GM23338 (cell line): ENCODE measurements at regions not wholly inside any gene's neighbourhood (a gene's known extent, or its start where the extent isn't known, plus 50 kb on each side); places are given as distances from the start of the nearest gene placed in this dataset.
"Not testable (repeated sequence)": the region's sequence is repeated elsewhere in the genome, so short reads cannot be mapped to it uniquely, and the experiment has no call there.

Experiments
- ATAC-seq: fragments of 200-7000 bp; cut with Tn5 transposase; 3 replicates; pipeline ENCODE4 v1.9.1; 2020
- DNase-seq: peaks from one replicate; pipeline ENCODE4 v3.0.0-alpha.2; 2015; ENCODE audit warnings: low spot score
- H2AFZ ChIP-seq: fragments of 200-600 bp; sonication (generic); 2 replicates; pipeline ENCODE4 v1.8.0; 2016; ENCODE audit warnings: antibody characterized with exemption, mild to moderate bottlenecking, moderate library complexity
- H3F3A ChIP-seq: fragments of 200-600 bp; sonication (generic); replicated peaks from 2 replicates; pipeline ENCODE4 v1.8.0; 2017; ENCODE audit warnings: antibody characterized with exemption, mixed run types, low read depth
- H3K27ac ChIP-seq: fragments of 200-600 bp; sonication (generic); 2 replicates; pipeline ENCODE4 v1.6.1; 2016; ENCODE audit warnings: low read depth
- H3K27me3 ChIP-seq: fragments of 200-600 bp; sonication (generic); 2 replicates; pipeline ENCODE4 v1.8.0; 2016; ENCODE audit warnings: mild to moderate bottlenecking, mixed run types, moderate library complexity; ENCODE audit not compliant: insufficient read depth
- H3K36me3 ChIP-seq: fragments of 200-600 bp; sonication (generic); 2 replicates; pipeline ENCODE4 v1.8.0; 2016; ENCODE audit warnings: mild to moderate bottlenecking; ENCODE audit not compliant: insufficient read depth
- H3K4me1 ChIP-seq: fragments of 200-600 bp; sonication (generic); 2 replicates; pipeline ENCODE4 v1.8.0; 2016; ENCODE audit warnings: mild to moderate bottlenecking, moderate library complexity; ENCODE audit not compliant: insufficient read depth
- H3K4me2 ChIP-seq: fragments of 200-600 bp; sonication (generic); 2 replicates; pipeline ENCODE4 v1.7.1; 2017; ENCODE audit warnings: mixed run types
- H3K4me3 ChIP-seq: fragments of 200-600 bp; sonication (generic); 2 replicates; pipeline ENCODE4 v1.6.1; 2016; ENCODE audit warnings: mixed run types
- H3K79me2 ChIP-seq: fragments of 200-600 bp; sonication (generic); replicated peaks from 2 replicates; pipeline ENCODE4 v1.8.0; 2017; ENCODE audit warnings: mild to moderate bottlenecking; ENCODE audit not compliant: insufficient read depth
- H3K9me2 ChIP-seq: fragments of 200-600 bp; sonication (generic); 2 replicates; pipeline ENCODE4 v1.8.0; 2017; ENCODE audit not compliant: insufficient read depth
- H4K20me1 ChIP-seq: fragments of 200-600 bp; sonication (generic); replicated peaks from 2 replicates; pipeline ENCODE4 v1.8.0; 2017; ENCODE audit warnings: mild to moderate bottlenecking; ENCODE audit not compliant: insufficient read depth
- H3K27ac Mint-ChIP-seq: 2 replicates; pipeline ENCODE4 v1.8.0; 2020; ENCODE audit warnings: inconsistent platforms, mild to moderate bottlenecking, moderate library complexity, mixed read lengths
- H3K27me3 Mint-ChIP-seq: 3 replicates; pipeline ENCODE4 v1.8.0; 2022; ENCODE audit warnings: low read depth, mild to moderate bottlenecking, moderate library complexity, mixed read lengths, inconsistent platforms; ENCODE audit not compliant: insufficient read depth, poor library complexity
- H3K36me3 Mint-ChIP-seq: 3 replicates; pipeline ENCODE4 v1.8.0; 2021; ENCODE audit warnings: low read depth, mild to moderate bottlenecking, inconsistent platforms, moderate library complexity, mixed read lengths
- H3K4me1 Mint-ChIP-seq: 3 replicates; pipeline ENCODE4 v1.8.0; 2020; ENCODE audit warnings: mild to moderate bottlenecking, inconsistent platforms, mixed read lengths
- H3K4me3 Mint-ChIP-seq: 3 replicates; pipeline ENCODE4 v1.8.0; 2021; ENCODE audit warnings: moderate library complexity, mild to moderate bottlenecking, inconsistent platforms, mixed read lengths
- H3K9me3 Mint-ChIP-seq: 3 replicates; pipeline ENCODE4 v1.8.0; 2020; ENCODE audit warnings: moderate library complexity, mild to moderate bottlenecking, inconsistent platforms, mixed read lengths
- CREB1 ChIP-seq: fragments of 250-450 bp; sonication (Bioruptor Pico); IDR thresholded peaks from 2 replicates; pipeline ENCODE4 v1.5.0; 2020; ENCODE audit warnings: low read depth, mild to moderate bottlenecking, moderate library complexity
- NANOG ChIP-seq: IDR thresholded peaks from 2 replicates; pipeline ENCODE4 v1.6.1; 2016; ENCODE audit warnings: antibody characterized with exemption, borderline replicate concordance
- REST ChIP-seq: IDR thresholded peaks from one replicate; pipeline ENCODE4 v1.6.1; 2018; ENCODE audit warnings: antibody characterized with exemption; ENCODE audit not compliant: unreplicated experiment
- STAT1 ChIP-seq: IDR thresholded peaks from one replicate; pipeline ENCODE4 v1.6.1; 2016; ENCODE audit warnings: antibody characterized with exemption; ENCODE audit not compliant: unreplicated experiment
- ZNF114 ChIP-seq: fragments of 250-450 bp; sonication (Bioruptor Pico); IDR thresholded peaks from 2 replicates; pipeline ENCODE4 v1.5.0; 2020; ENCODE audit warnings: mild to moderate bottlenecking, moderate library complexity
- ZNF331 ChIP-seq: fragments of 250-450 bp; sonication (Bioruptor Pico); IDR thresholded peaks from 2 replicates; pipeline ENCODE4 v1.5.0; 2020; ENCODE audit warnings: low read depth, mild to moderate bottlenecking, moderate library complexity

GRCh38 chr3:165946360-165946759 lies 109.1 kb upstream of the BCHE start:
- Mint-ChIP-seq H3K9me3 (no peaks in the 10 kb centered on the region), H3K4me1 (no peaks in the 10 kb centered on the region), H3K27me3 (no peaks in the 10 kb centered on the region), H3K27ac (0 out of 2 replicates have a peak overlapping the region, but pooled peaks have one; percentile 2), H3K4me3 (no peak overlapping the region), H3K36me3 (no peaks in the 10 kb centered on the region)
- H2AFZ ChIP-seq: peak overlapping the region; percentile 57; the same call in 1 of the 2 replicates
- H3K79me2 ChIP-seq: no peaks in the 10 kb centered on the region
- ATAC-seq: no peak
- H3K27ac ChIP-seq: no peak overlapping the region
- no peaks in the 10 kb centered on the region for H3K36me3 ChIP-seq
- H3F3A ChIP-seq: no peaks in the 10 kb centered on the region
- TF ChIP-seq STAT1 (no peak), REST (no peak), CREB1 (CRISPR knock-in tag) (no peak)
- H3K27me3 ChIP-seq: no peaks in the 10 kb centered on the region
- no peak overlapping the region for H3K4me3 ChIP-seq
- H3K4me1 ChIP-seq: no peaks in the 10 kb centered on the region
- no peak overlapping the region for H3K4me2 ChIP-seq
- H3K9me2 ChIP-seq: peaks cover 10% of the 10 kb centered on the region; the same call in 1 of the 2 replicates
- no peaks in the 10 kb centered on the region for H4K20me1 ChIP-seq
- DNase-seq: no peak

- H2AFZ ChIP-seq: no peak overlapping the region
- no peaks in the 10 kb centered on the region for H3K27me3 ChIP-seq
- Mint-ChIP-seq H3K27me3 (peaks cover 1% of the 10 kb centered on the region), H3K27ac (no peak overlapping the region), H3K9me3 (peaks cover 21% of the 10 kb centered on the region), H3K4me3 (no peak overlapping the region), H3K36me3 (peaks cover 11% of the 10 kb centered on the region; the same call in 2 of the 3 replicates), H3K4me1 (no peaks in the 10 kb centered on the region)
- H3K79me2 ChIP-seq: no peaks in the 10 kb centered on the region
- H3K4me1 ChIP-seq: no peaks in the 10 kb centered on the region
- no peak overlapping the region for H3K4me3 ChIP-seq
- no peak for DNase-seq
- H3K9me2 ChIP-seq: no peaks in the 10 kb centered on the region
- no peaks in the 10 kb centered on the region for H4K20me1 ChIP-seq
- no peak for ATAC-seq
- H3K27ac ChIP-seq: no peak overlapping the region
- no peak for TF ChIP-seq ZNF331
- no peak for TF ChIP-seq NANOG
- TF ChIP-seq ZNF114 (CRISPR knock-in tag): no peak
- H3K36me3 ChIP-seq: no peaks in the 10 kb centered on the region
- H3F3A ChIP-seq: no peaks in the 10 kb centered on the region
- no peak overlapping the region for H3K4me2 ChIP-seq
Observed at GRCh38 chr3:165938986-165939540, 101.8 kb upstream of the BCHE start.

- not testable (repeated sequence) for H3K9me2 ChIP-seq, H2AFZ ChIP-seq, H3K27ac Mint-ChIP-seq, H3K4me1 ChIP-seq, H3K4me3 Mint-ChIP-seq, H3K27ac ChIP-seq, H3K79me2 ChIP-seq, ATAC-seq, H3K4me3 ChIP-seq, DNase-seq, H3K27me3 ChIP-seq, H3K4me1 Mint-ChIP-seq, H3F3A ChIP-seq, H3K36me3 ChIP-seq, H4K20me1 ChIP-seq, H3K27me3 Mint-ChIP-seq, H3K4me2 ChIP-seq
- Mint-ChIP-seq H3K9me3 (peaks cover 21% of the 10 kb centered on the region), H3K36me3 (peaks cover 11% of the 10 kb centered on the region; the same call in 2 of the 3 replicates)
Observed at GRCh38 chr3:165936081-165936480, 98.9 kb upstream of the BCHE start.
